HepG2 (cell line): ENCODE measurements at regions not wholly inside any gene's neighbourhood (a gene's known extent, or its start where the extent isn't known, plus 50 kb on each side); places are given as distances from the start of the nearest gene placed in this dataset.
"Not testable (repeated sequence)": the region's sequence is repeated elsewhere in the genome, so short reads cannot be mapped to it uniquely, and the experiment has no call there.

Source experiments
- ATAC-seq: fragments of 200-7000 bp; cut with Tn5 transposase; 3 replicates; pipeline ENCODE4 v1.9.1; 2020; ENCODE audit warnings: mild to moderate bottlenecking, moderate library complexity
- BruUV-seq: library from RNA; stranded (reverse); fragments of 400-500 nt; replicated peaks from 2 replicates; lab custom pipeline; 2021; lab: Mats Ljungman, UMichigan
- CTCF ChIA-PET: fragments of 300-600 bp; formaldehyde crosslinking; extraction: SDS; loops from one replicate; lab custom pipeline; 2021; ENCODE audit warnings: low total read pairs, inconsistent platforms, low intra/inter-chr PET ratio; lab: Yijun Ruan, JAX
- POLR2A ChIA-PET: fragments of 350-600 bp; sonication (Branson Sonifier 250); formaldehyde crosslinking; loops from one replicate; lab custom pipeline; 2020; ENCODE audit warnings: antibody characterized with exemption, inconsistent platforms; lab: Yijun Ruan, JAX
- DNase-seq: peaks from one replicate; pipeline ENCODE4 v3.0.0-alpha.2; 2015; ENCODE audit warnings: low spot score
- FAIRE-seq: peaks from 3 replicates; lab custom pipeline; 2011; peaks lifted over from hg19 to GRCh38; lab: Jason Lieb, UNC
- H2AFZ ChIP-seq: one replicate; pipeline ENCODE4 v1.6.1; 2011; ENCODE audit warnings: low read length, inconsistent platforms
- H3K27ac ChIP-seq: fragments of 300-600 bp; 3 replicates; pipeline ENCODE4 v1.8.0; 2011; ENCODE audit warnings: mixed run types, mild to moderate bottlenecking, mixed read lengths, low read length, inconsistent platforms; ENCODE audit not compliant: insufficient read depth; ENCODE audit errors: extremely low read length
- H3K27me3 ChIP-seq, 2 experiments: fragments of 200-600 bp in 1 of 2; 2 replicates in 1 of 2; 3 replicates in 1 of 2; pipeline versions ENCODE4 v1.6.0 to v1.8.0; 2011; ENCODE audit warnings: low read length in 2 of 2, mild to moderate bottlenecking in 2 of 2, moderate library complexity in 2 of 2, inconsistent platforms in 1 of 2; ENCODE audit not compliant: insufficient read depth in 2 of 2, control insufficient read depth in 1 of 2
- H3K36me3 ChIP-seq, 2 experiments: fragments of 200-600 bp in 1 of 2; replicated peaks in 1 of 2; 2 replicates in 1 of 2; 3 replicates in 1 of 2; pipeline versions ENCODE4 v1.5.1 to v1.8.0; 2011; ENCODE audit warnings: low read length in 2 of 2, inconsistent platforms in 1 of 2; ENCODE audit not compliant: insufficient read depth in 2 of 2, control insufficient read depth in 1 of 2
- H3K4me1 ChIP-seq: 2 replicates; pipeline ENCODE4 v1.5.1; 2012; ENCODE audit warnings: low read length, inconsistent platforms; ENCODE audit not compliant: insufficient read depth
- H3K4me2 ChIP-seq: 2 replicates; pipeline ENCODE4 v1.6.0; 2011; ENCODE audit warnings: low read depth, low read length, inconsistent platforms
- H3K4me3 ChIP-seq, 3 experiments: fragments of 200-600 bp in 1 of 3; sonication (generic), shearing (Covaris generic) in 1 of 3; replicated peaks in 1 of 3; 2 replicates each; pipeline ENCODE4 v1.5.1; 2011 to 2016; ENCODE audit warnings: low read length in 3 of 3, inconsistent platforms in 2 of 3, low read depth in 2 of 3, mild to moderate bottlenecking in 2 of 3, control low read depth in 1 of 3, mixed read lengths in 1 of 3; ENCODE audit not compliant: insufficient read depth in 1 of 3
- H3K79me2 ChIP-seq: one replicate; pipeline ENCODE4 v1.6.1; 2011; ENCODE audit warnings: low read length, inconsistent platforms; ENCODE audit not compliant: insufficient read depth
- H3K9ac ChIP-seq: 2 replicates; pipeline ENCODE4 v1.6.0; 2011; ENCODE audit warnings: mild to moderate bottlenecking, low read depth, low read length, inconsistent platforms; ENCODE audit not compliant: insufficient read depth
- H3K9me3 ChIP-seq: 2 replicates; pipeline ENCODE4 v1.5.1; 2012; ENCODE audit warnings: mild to moderate bottlenecking, low read length
- H4K20me1 ChIP-seq: 2 replicates; pipeline ENCODE4 v1.6.0; 2011; ENCODE audit warnings: inconsistent platforms, mild to moderate bottlenecking, low read length, moderate library complexity; ENCODE audit not compliant: insufficient read depth
- WGBS: methylation state at CpG from one replicate; pipeline ENCODE4 v1.1.6; 2017; ENCODE audit warnings: low lambda C conversion rate; 5-methylcytosine and 5-hydroxymethylcytosine counted together
- in situ Hi-C: cut with HindIII; loops from 2 replicates; pipeline ENCODE4 v1.10.0; 2017; ENCODE audit warnings: low pct_unique_long_range_greater_than_20kb; ENCODE audit not compliant: extremely low pct_ligation_motif_present
- intact Hi-C: fragments of 100-400 bp; cut with micrococcal nuclease; formaldehyde crosslinking; loops from one replicate; pipeline ENCODE4 v1.10.0; 2022; ENCODE audit not compliant: unreplicated experiment

DNA sequence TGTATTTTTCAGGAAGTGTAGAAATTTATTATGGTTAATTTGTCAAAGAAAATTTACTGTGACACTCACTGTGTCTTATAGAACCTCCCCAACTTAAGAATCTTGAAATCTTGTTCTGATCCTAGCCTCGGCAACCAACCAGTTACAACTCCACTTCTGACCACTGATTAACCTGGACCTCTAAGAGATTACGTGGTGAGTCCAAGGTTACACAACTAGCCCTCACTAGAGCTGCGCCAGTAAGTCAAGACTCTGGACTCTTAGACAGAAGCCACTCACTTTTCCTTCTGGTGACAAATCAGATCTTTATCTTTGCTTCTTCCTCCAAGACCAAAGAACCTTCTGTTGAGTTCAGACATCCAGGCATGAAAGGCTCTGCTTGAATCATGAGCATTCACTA lies 116.6 kb downstream of the NBPF8 start:
- H3K27ac ChIP-seq, BruUV-seq, H3K4me1 ChIP-seq, DNase-seq, H3K4me3 ChIP-seq, H3K36me3 ChIP-seq, POLR2A ChIA-PET, H2AFZ ChIP-seq, intact Hi-C loops, H3K9me3 ChIP-seq, in situ Hi-C loops, H3K4me2 ChIP-seq, FAIRE-seq, H3K27me3 ChIP-seq, H4K20me1 ChIP-seq, H3K9ac ChIP-seq, CTCF ChIA-PET, H3K79me2 ChIP-seq: not testable (repeated sequence)
- ATAC-seq: peak; percentile 78
- 43% methylated on average over 1 of the region's 3 CpGs for WGBS

DNA sequence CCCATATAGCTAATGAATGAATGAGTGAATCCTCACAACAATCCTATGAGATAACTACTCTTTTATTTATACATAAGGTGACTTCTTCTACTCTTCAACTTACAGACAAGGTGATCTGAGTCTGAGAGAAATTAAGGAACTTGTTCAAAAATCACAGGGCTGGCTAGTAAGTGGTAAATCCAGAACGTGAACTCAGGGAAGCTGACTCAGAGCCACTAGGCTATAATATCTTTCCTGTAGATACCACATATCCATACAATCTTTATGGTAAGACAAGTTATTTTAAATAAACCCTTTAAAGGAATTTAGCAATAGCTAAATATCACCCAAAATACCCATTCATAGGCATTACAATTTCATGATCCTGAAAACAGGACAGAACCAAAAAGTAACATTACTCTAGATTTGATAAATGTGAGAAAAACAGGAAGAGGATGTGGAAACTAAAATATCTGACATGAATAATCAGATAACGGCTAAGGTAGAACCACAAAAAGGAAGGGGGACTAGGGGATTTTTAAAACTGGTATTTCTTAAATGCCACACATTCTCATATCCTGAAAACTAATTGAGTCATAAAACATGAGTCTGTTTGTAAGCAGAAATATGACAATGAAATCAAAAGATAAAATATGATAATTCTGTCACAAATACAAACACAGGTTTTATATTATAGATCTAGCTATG lies 119.7 kb downstream of the NBPF8 start:
- DNase-seq, ATAC-seq, H3K4me3 ChIP-seq, H3K79me2 ChIP-seq, POLR2A ChIA-PET, H3K4me1 ChIP-seq, H3K4me2 ChIP-seq, BruUV-seq, H3K9me3 ChIP-seq, H2AFZ ChIP-seq, intact Hi-C loops, H3K27me3 ChIP-seq, H3K9ac ChIP-seq, H3K36me3 ChIP-seq, FAIRE-seq, H3K27ac ChIP-seq, H4K20me1 ChIP-seq, CTCF ChIA-PET, in situ Hi-C loops: not testable (repeated sequence)
- 94% methylated on average over 2 of the region's 2 CpGs for WGBS

DNA sequence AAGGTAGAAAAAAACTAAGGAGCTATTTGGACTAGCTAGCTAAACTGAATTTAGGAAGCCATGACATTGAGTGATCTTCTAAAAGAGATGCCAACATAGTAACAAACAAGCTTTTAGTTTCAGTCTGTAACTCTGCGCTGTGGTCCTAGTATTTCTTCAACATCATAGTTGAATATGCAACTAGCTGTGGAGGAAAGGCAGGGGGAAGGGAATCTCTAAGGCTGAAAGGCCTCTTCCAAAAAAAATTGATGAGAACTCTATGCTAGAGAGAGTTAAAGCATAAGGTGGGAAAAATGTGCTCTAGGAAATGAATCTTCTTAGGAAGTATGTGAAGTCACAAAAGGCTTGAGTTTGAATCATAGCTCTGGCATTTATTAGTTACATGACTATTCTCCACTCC lies 120.2 kb downstream of the NBPF8 start:
- BruUV-seq, in situ Hi-C loops, H3K27ac ChIP-seq, ATAC-seq, H3K9ac ChIP-seq, H4K20me1 ChIP-seq, DNase-seq, FAIRE-seq, H2AFZ ChIP-seq, H3K79me2 ChIP-seq, POLR2A ChIA-PET, H3K36me3 ChIP-seq, H3K4me2 ChIP-seq, H3K4me1 ChIP-seq, H3K4me3 ChIP-seq, CTCF ChIA-PET, intact Hi-C loops, H3K9me3 ChIP-seq, H3K27me3 ChIP-seq: not testable (repeated sequence)
- 95% methylated on average over 1 of the region's 1 CpG for WGBS

DNA sequence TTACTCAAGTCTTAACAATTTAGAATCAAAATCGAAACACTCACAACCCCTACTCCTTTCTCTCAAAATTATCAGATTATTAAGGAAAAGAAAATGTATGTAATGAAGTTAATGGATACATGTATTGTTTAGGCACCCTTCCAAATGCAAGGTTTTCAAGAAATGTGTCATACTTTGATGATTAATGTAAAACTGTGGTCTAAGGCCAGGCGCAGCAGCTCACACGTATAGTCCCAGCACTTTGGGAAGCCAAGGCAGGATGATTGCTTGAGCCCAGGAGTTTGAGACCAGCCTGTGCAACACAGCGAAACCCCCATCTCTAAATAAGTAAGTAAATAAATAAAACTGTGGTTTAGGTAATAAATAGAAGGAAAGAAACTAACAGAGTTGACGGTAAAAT lies 126.6 kb downstream of the NBPF8 start:
- 73% methylated on average over 2 of the region's 5 CpGs for WGBS
- DNase-seq, H3K36me3 ChIP-seq, H3K79me2 ChIP-seq, H2AFZ ChIP-seq, H3K9ac ChIP-seq, FAIRE-seq, intact Hi-C loops, in situ Hi-C loops, POLR2A ChIA-PET, H3K4me3 ChIP-seq, H3K4me1 ChIP-seq, BruUV-seq, H4K20me1 ChIP-seq, H3K27me3 ChIP-seq, H3K9me3 ChIP-seq, H3K4me2 ChIP-seq, ATAC-seq, H3K27ac ChIP-seq, CTCF ChIA-PET: not testable (repeated sequence)
